Ectodermal cell (in vitro differentiated cells): ENCODE measurements at regions not wholly inside any gene's neighbourhood (a gene's known extent, or its start where the extent isn't known, plus 50 kb on each side); places are given as distances from the start of the nearest gene placed in this dataset.

Source experiments
- H3K27ac ChIP-seq: 2 replicates; pipeline ENCODE4 v1.7.0; 2013; ENCODE audit warnings: mild to moderate bottlenecking, low read depth, low read length; ENCODE audit not compliant: insufficient read depth, poor library complexity, severe bottlenecking
- H3K27me3 ChIP-seq: 2 replicates; pipeline ENCODE4 v1.7.0; 2013; ENCODE audit warnings: mild to moderate bottlenecking, low read length; ENCODE audit not compliant: insufficient read depth, control insufficient read depth, poor library complexity, severe bottlenecking
- H3K36me3 ChIP-seq: one replicate; pipeline ENCODE4 v1.7.0; 2013; ENCODE audit warnings: low read length; ENCODE audit not compliant: control insufficient read depth, insufficient read depth
- H3K4me1 ChIP-seq: one replicate; pipeline ENCODE4 v1.7.0; 2013; ENCODE audit warnings: low read length; ENCODE audit not compliant: control insufficient read depth, insufficient read depth
- H3K4me3 ChIP-seq: 2 replicates; pipeline ENCODE4 v1.7.0; 2013; ENCODE audit warnings: low read depth, low read length, control low read depth; ENCODE audit not compliant: insufficient read depth
- H3K9me3 ChIP-seq: 2 replicates; pipeline ENCODE4 v1.7.0; 2013; ENCODE audit warnings: mild to moderate bottlenecking, low read length, moderate library complexity; ENCODE audit not compliant: control insufficient read depth
- WGBS, 2 experiments: methylation state at CpG; one replicate each; pipeline ENCODE4 v1.1.7; 2013; ENCODE audit warnings: missing lambda C conversion rate in 2 of 2; 5-methylcytosine and 5-hydroxymethylcytosine counted together

DNA sequence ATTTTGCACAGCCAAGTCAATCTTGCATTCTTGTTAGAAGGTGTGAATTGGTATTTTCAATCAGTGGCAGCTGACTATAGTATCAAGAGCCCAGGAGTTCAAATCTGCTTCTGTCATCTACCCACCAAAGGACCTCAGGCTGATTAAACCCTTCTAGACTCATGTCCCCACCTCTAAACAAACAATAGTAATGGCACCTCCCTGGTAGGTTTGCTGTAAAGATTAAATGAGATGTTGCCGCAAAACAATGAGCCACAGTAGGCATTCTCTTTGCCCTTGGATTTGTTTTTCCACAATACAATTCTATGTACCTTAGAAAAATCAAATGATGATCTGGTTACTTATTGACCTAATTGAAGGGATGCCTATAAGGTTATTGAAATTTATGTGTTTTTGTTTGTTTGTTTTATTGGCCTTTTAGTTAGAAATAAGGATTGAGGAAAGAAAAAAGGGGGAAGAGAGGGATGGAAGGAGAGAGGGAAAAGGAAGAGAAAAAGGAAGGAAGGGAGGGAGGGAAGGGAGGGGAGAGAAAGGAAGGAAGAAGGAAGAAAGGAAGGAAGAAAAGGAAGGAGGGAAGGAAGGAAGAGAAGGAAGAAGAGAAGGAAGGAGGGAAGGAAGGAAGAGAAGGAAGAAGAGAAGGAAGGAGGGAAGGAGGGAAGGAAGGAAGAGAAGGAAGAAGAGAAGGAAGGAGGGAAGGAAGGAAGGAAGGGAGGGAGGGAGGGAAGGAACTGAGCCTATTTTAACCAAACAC lies 110.7 kb downstream of the ETS2 start:
- Histone ChIP-seq H3K4me3 (no peak overlapping the region), H3K27me3 (peaks cover 16% of the 10 kb centered on the region), H3K9me3 (no peaks in the 10 kb centered on the region), H3K36me3 (no peaks in the 10 kb centered on the region), H3K27ac (no peak overlapping the region), H3K4me1 (peaks cover 17% of the 10 kb centered on the region)
- WGBS, 2 experiments: 77% methylated on average over 1 of the region's 1 CpG; no CpG with 5 or more reads in 1 of the 2 experiments

DNA sequence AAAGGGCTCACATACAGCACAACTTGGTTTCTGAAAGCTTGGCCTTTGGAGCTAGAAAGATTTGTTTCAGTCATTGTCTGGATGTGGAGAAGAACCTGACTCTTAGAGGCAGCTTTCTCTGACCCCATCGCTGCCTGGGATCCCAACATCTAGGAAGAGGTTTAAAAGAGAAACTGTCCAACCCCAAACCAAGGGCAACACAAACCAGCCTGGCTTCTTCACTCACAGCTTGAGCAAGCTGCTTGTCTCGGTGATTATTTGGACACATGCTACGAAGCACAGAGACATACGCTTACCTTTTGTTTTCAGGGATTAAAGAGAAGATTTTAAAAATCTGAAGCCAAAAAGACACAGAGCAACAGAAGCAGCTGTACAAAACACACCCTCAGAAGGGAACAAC lies 109.8 kb downstream of the ETS2 start:
- Histone ChIP-seq H3K27me3 (peaks cover 16% of the 10 kb centered on the region), H3K36me3 (no peaks in the 10 kb centered on the region), H3K4me3 (no peak overlapping the region), H3K9me3 (no peaks in the 10 kb centered on the region), H3K4me1 (peaks cover 17% of the 10 kb centered on the region), H3K27ac (no peak overlapping the region)
- 92 to 94% methylated on average over 4 of the region's 4 CpGs for WGBS, 2 experiments

DNA sequence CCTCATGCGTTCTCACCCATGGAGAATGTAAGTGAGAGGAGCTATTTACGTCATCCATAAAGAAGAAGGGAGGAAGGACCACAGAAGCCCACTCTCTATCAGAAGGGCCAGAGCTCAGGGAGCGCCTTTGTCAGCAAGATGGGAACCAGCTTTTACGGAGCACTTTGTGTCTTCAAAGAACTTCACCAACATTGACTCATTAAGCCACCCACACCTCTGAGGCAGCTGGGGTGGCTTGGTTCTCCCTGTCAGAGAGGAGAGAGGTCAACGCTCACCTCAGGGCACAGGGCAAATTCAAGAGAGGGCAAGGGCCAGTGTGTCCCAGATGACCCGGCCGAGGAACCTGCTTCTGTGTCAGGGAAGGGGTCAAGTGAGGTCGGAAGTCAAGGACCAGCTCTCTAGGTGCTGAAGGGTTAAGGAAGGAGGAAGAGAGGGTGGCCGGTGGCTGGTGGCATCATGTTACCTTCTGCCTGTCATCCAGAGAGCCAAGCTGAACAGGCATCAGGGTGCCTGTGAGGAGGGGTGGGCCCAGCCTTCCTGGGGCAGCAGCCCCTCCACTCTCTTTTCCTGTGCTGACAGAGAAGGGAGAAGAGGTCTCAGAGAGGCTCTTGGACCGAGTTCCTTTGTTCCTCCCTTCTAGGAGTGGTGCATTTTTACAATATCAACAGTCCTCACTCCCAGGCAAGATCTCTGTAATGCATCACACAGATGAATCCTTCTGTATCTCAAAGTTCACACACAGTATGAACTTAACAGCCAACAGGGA lies 109.0 kb downstream of the ETS2 start:
- Histone ChIP-seq H3K4me1 (peaks cover 17% of the 10 kb centered on the region), H3K27ac (no peak overlapping the region), H3K36me3 (no peaks in the 10 kb centered on the region), H3K9me3 (no peaks in the 10 kb centered on the region), H3K4me3 (no peak overlapping the region), H3K27me3 (peaks cover 16% of the 10 kb centered on the region)
- 56 to 60% methylated on average over 10 of the region's 10 CpGs for WGBS, 2 experiments

GRCh38 chr21:38913893-38914527 lies 108.3 kb downstream of the ETS2 start:
- Histone ChIP-seq H3K4me3 (no peak overlapping the region), H3K27me3 (peaks cover 16% of the 10 kb centered on the region), H3K9me3 (no peaks in the 10 kb centered on the region), H3K36me3 (no peaks in the 10 kb centered on the region), H3K4me1 (peaks cover 17% of the 10 kb centered on the region), H3K27ac (no peak overlapping the region)
- 44 to 46% methylated on average over 3 of the region's 3 CpGs for WGBS, 2 experiments

DNA sequence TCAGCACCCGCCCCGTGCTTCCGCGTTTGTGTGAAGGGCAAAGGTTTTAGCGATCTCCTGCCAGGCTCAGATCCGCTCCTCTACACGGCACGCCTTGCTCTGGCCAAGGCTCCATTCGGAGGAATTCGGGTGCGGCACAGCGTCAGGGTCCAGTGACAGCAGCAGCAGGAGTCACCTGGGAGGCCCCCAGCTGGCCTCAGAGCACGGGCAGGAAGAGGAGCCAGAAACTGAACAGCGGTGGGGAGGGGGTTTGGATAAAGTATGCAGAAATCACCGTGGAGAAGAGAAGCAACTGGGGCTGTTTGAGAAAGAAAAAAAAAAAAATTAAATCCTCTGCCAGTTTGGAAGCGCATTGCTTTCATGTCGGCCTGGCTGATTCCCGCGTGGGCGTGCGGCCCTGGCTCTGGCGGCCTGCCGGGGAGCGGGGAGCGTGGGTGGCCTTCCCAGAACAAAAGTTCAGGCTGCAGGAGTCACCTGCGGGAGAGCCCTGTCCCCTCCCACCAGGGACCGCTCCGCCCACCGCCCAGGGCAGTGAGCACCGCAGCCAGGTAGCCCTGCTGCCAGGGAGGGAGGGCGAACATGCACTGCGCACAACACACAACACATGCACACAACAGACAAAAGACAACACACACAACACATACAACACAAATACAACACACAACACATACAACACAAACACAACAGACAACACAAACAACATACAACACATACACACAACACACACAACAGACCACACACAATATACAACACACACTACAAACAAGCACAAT lies 107.6 kb downstream of the ETS2 start:
- peaks cover 17% of the 10 kb centered on the region for H3K4me1 ChIP-seq
- H3K4me3 ChIP-seq: peak overlapping the region; percentile 17
- H3K9me3 ChIP-seq: no peaks in the 10 kb centered on the region
- H3K36me3 ChIP-seq: no peaks in the 10 kb centered on the region
- H3K27ac ChIP-seq: no peak overlapping the region
- 4 to 5% methylated on average over 32 of the region's 32 CpGs for WGBS, 2 experiments
- peaks cover 16% of the 10 kb centered on the region for H3K27me3 ChIP-seq

- Histone ChIP-seq H3K27ac (no peak overlapping the region), H3K27me3 (peaks cover 16% of the 10 kb centered on the region), H3K4me1 (peaks cover 17% of the 10 kb centered on the region), H3K9me3 (no peaks in the 10 kb centered on the region), H3K4me3 (no peak overlapping the region), H3K36me3 (no peaks in the 10 kb centered on the region)
- 34 to 36% methylated on average over 6 of the region's 6 CpGs for WGBS, 2 experiments
Observed at GRCh38 chr21:38912789-38913119, 107.0 kb downstream of the ETS2 start.

DNA sequence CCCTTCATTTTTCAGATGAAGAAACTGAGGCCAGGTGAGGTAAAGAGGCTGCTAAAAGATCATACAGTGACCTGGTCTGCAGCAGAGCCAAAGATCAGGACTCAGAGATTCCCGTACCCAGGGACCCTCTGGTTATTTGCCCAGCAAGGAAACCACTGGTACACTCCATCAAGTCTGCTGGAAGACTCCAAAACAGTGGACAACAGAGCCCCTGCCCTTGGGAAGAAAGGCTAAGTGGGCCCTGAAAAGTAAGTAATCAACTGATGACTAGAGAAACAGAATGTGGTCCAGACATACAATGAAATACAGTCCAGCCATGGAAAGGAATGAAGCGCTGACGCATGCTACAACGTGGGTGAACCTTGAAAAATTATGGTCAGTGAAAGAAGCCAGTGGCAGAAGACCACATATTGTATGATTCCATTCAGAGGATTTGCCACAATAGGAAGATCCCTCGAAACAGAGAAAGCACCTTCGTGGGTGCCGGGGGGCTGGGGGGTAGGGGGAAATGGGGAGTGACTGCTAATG lies 106.4 kb downstream of the ETS2 start:
- peaks cover 16% of the 10 kb centered on the region for H3K27me3 ChIP-seq
- no peak overlapping the region for H3K4me3 ChIP-seq
- peaks cover 17% of the 10 kb centered on the region for H3K4me1 ChIP-seq
- H3K36me3 ChIP-seq: no peaks in the 10 kb centered on the region
- H3K9me3 ChIP-seq: no peaks in the 10 kb centered on the region
- H3K27ac ChIP-seq: no peak overlapping the region
- WGBS, 2 experiments: 91 to 93% methylated on average over 7 of the region's 7 CpGs

- Histone ChIP-seq H3K36me3 (no peaks in the 10 kb centered on the region), H3K27me3 (peaks cover 16% of the 10 kb centered on the region), H3K4me3 (no peak overlapping the region), H3K27ac (no peak overlapping the region), H3K9me3 (no peaks in the 10 kb centered on the region), H3K4me1 (peaks cover 20% of the 10 kb centered on the region)
- 93 to 97% methylated on average over 3 of the region's 3 CpGs for WGBS, 2 experiments
Observed at GRCh38 chr21:38911484-38912101, 105.9 kb downstream of the ETS2 start.

DNA sequence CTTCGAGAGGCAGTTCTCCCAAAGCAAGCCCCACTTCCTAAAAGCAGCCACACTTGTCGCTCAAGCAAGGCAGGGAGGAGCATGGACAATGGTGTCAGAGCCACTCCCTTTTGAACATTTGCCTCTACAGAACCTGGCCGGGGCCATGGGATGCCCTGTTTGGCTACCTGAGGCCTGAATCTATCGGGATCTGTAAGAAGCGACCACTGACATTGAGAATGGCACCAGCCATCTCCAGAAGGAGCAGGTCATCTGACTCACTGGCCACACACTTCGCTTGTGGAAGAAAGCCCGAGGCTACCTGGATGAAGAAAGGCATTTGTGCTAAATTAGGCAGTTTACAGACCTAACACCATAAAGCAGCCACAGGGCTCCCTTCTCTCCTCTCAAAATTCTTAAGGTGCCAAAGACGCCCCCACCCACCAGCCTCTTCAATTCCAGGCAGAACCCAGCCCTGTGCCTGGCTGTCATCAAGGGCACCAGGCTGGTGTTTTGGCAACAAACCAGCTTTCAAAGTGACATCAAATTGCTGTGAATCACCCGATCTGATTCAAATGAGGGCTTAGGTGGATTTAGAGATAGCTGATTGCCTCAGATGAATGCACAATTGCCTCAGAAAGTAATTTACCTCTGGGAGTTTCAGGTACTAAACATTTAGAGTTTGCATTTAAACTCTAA lies 104.8 kb downstream of the ETS2 start:
- H3K4me1 ChIP-seq: peaks cover 20% of the 10 kb centered on the region
- H3K36me3 ChIP-seq: no peaks in the 10 kb centered on the region
- no peak overlapping the region for H3K27ac ChIP-seq
- peaks cover 16% of the 10 kb centered on the region for H3K27me3 ChIP-seq
- no peaks in the 10 kb centered on the region for H3K9me3 ChIP-seq
- 85% methylated on average over 9 of the region's 9 CpGs for WGBS, 2 experiments
- H3K4me3 ChIP-seq: no peak overlapping the region
